ENCODE measurements at regions not wholly inside any gene's neighbourhood (a gene's known extent, or its start where the extent isn't known, plus 50 kb on each side); places are given as distances from the start of the nearest gene placed in this dataset.
"Not testable (repeated sequence)": the region's sequence is repeated elsewhere in the genome, so short reads cannot be mapped to it uniquely, and the experiment has no call there.

GRCh38 chr6:16948396-16948795 lies 153.5 kb upstream of the STMND1 start:
- peak; percentile 61 for DNase-seq (ENCODE audit: low read depth)

- peak; percentile 96 for DNase-seq (ENCODE audit: low read depth)
These were observed 154.4 kb upstream of the STMND1 start for GRCh38 chr6:16947375-16948015.

- DNase-seq (ENCODE audit: low read depth): no peak
These were observed 157.3 kb upstream of the STMND1 start for GRCh38 chr6:16944596-16944995.

GRCh38 chr6:16939839-16940238 lies 162.0 kb upstream of the STMND1 start:
- no peak for DNase-seq (ENCODE audit: low read depth)

GRCh38 chr6:16939351-16939750 lies 162.5 kb upstream of the STMND1 start:
- DNase-seq (ENCODE audit: low read depth): no peak

GRCh38 chr6:16936893-16937292 lies 165.0 kb upstream of the STMND1 start:
- DNase-seq (ENCODE audit: low read depth): no peak

GRCh38 chr6:16933961-16934360 lies 167.9 kb upstream of the STMND1 start:
- no peak for DNase-seq (ENCODE audit: low read depth)

- no peak for DNase-seq (ENCODE audit: low read depth)
These were observed 168.3 kb upstream of the STMND1 start for GRCh38 chr6:16933532-16933931.

GRCh38 chr6:16932920-16933319 lies 168.9 kb upstream of the STMND1 start:
- DNase-seq (ENCODE audit: low read depth): no peak

GRCh38 chr6:16931079-16931478 lies 169.8 kb upstream of the ATXN1 start:
- DNase-seq (ENCODE audit: low read depth): not testable (repeated sequence)

GRCh38 chr6:16930432-16930831 lies 169.2 kb upstream of the ATXN1 start:
- DNase-seq (ENCODE audit: low read depth): no peak

- peak; percentile 95 for DNase-seq (ENCODE audit: low read depth)
These were observed 168.5 kb upstream of the ATXN1 start for GRCh38 chr6:16929809-16930208.

GRCh38 chr6:16928387-16928786 lies 167.1 kb upstream of the ATXN1 start:
- DNase-seq (ENCODE audit: low read depth): no peak

GRCh38 chr6:16927205-16927604 lies 165.9 kb upstream of the ATXN1 start:
- no peak for DNase-seq (ENCODE audit: low read depth)

- DNase-seq (ENCODE audit: low read depth): no peak
These were observed 164.2 kb upstream of the ATXN1 start for GRCh38 chr6:16925461-16925860.

GRCh38 chr6:16922282-16922681 lies 161.0 kb upstream of the ATXN1 start:
- no peak for DNase-seq (ENCODE audit: low read depth)

- peak; percentile 38 for DNase-seq (ENCODE audit: low read depth)
These were observed 160.3 kb upstream of the ATXN1 start for GRCh38 chr6:16921399-16922110.

- no peak for DNase-seq (ENCODE audit: low read depth)
These were observed 157.3 kb upstream of the ATXN1 start for GRCh38 chr6:16918586-16918985.

- no peak for DNase-seq (ENCODE audit: low read depth)
These were observed 152.9 kb upstream of the ATXN1 start for GRCh38 chr6:16914184-16914583.

- DNase-seq (ENCODE audit: low read depth): no peak
These were observed 151.5 kb upstream of the ATXN1 start for GRCh38 chr6:16912756-16913155.

GRCh38 chr6:16911088-16911487 lies 149.8 kb upstream of the ATXN1 start:
- DNase-seq (ENCODE audit: low read depth): no peak

- DNase-seq (ENCODE audit: low read depth): peak; percentile 83
These were observed 148.5 kb upstream of the ATXN1 start for GRCh38 chr6:16909658-16910360.

GRCh38 chr6:16907991-16908390 lies 146.7 kb upstream of the ATXN1 start:
- DNase-seq (ENCODE audit: low read depth): no peak
